ENCODE measurements at regions not wholly inside any gene's neighbourhood (a gene's known extent, or its start where the extent isn't known, plus 50 kb on each side); places are given as distances from the start of the nearest gene placed in this dataset.

- H3K27ac ChIP-seq (ENCODE audit: low read length): no peak overlapping the region
- no peaks in the 10 kb centered on the region for H3K36me3 ChIP-seq (replicated peaks; ENCODE audit: insufficient read depth, low read length)
- no peak for TF ChIP-seq CTCF (IDR thresholded peaks at IDR 0.05; ENCODE audit: low read length)
- H3K4me3 ChIP-seq (ENCODE audit: low read length): no peak overlapping the region
- H3F3A ChIP-seq (ENCODE audit: insufficient read depth, low read length): no peaks in the 10 kb centered on the region
- no peak overlapping the region for H3K4me2 ChIP-seq (ENCODE audit: low read depth, low read length)
- no peaks in the 10 kb centered on the region for H3K79me2 ChIP-seq (ENCODE audit: low read length)
- no peak for DNase-seq
- no peaks in the 10 kb centered on the region for H4K20me1 ChIP-seq (ENCODE audit: insufficient read depth, low read length)
- no peaks in the 10 kb centered on the region for H3K27me3 ChIP-seq (replicated peaks; ENCODE audit: insufficient read depth, low read length)
- no peaks in the 10 kb centered on the region for H3K4me1 ChIP-seq (ENCODE audit: low read length)
- no peaks in the 10 kb centered on the region for H3K9me3 ChIP-seq (replicated peaks; ENCODE audit: insufficient read depth, low read length)
- H2AFZ ChIP-seq (ENCODE audit: low read length): no peak overlapping the region
- no peaks in the 10 kb centered on the region for H3K9me2 ChIP-seq (replicated peaks; ENCODE audit: insufficient read depth, low read length)
- H3K9ac ChIP-seq (ENCODE audit: low read length): no peak overlapping the region
Measured at GRCh38 chr11:32326522-32326921, 108.8 kb downstream of the WT1 start.

- Histone ChIP-seq H3K4me1 (ENCODE audit: low read length) (no peaks in the 10 kb centered on the region), H3K9me2 (replicated peaks; ENCODE audit: insufficient read depth, low read length) (no peaks in the 10 kb centered on the region), H4K20me1 (ENCODE audit: insufficient read depth, low read length) (no peaks in the 10 kb centered on the region), H3K79me2 (ENCODE audit: low read length) (no peaks in the 10 kb centered on the region), H3K27ac (ENCODE audit: low read length) (no peak overlapping the region), H3K36me3 (replicated peaks; ENCODE audit: insufficient read depth, low read length) (no peaks in the 10 kb centered on the region), H3K4me2 (ENCODE audit: low read depth, low read length) (no peak overlapping the region), H2AFZ (ENCODE audit: low read length) (no peak overlapping the region), H3K27me3 (replicated peaks; ENCODE audit: insufficient read depth, low read length) (no peaks in the 10 kb centered on the region), H3K9me3 (replicated peaks; ENCODE audit: insufficient read depth, low read length) (no peaks in the 10 kb centered on the region), H3K9ac (ENCODE audit: low read length) (no peak overlapping the region), H3F3A (ENCODE audit: insufficient read depth, low read length) (no peaks in the 10 kb centered on the region), H3K4me3 (ENCODE audit: low read length) (no peak overlapping the region)
- no peak for DNase-seq
- TF ChIP-seq EZH2phosphoT487 (IDR thresholded peaks at IDR 0.05; ENCODE audit: low read length) (no peak), CTCF (IDR thresholded peaks at IDR 0.05; ENCODE audit: low read length) (no peak), EZH2 (optimal IDR thresholded peaks at IDR 0.05; ENCODE audit: low read depth, low read length) (no peak)
Measured at GRCh38 chr11:32328392-32328791, 106.9 kb downstream of the WT1 start.

GRCh38 chr11:32331098-32331497 is 104.2 kb downstream of the WT1 start:
- Histone ChIP-seq H3K79me2 (ENCODE audit: low read length) (no peaks in the 10 kb centered on the region), H3K4me3 (ENCODE audit: low read length) (no peak overlapping the region), H3K36me3 (replicated peaks; ENCODE audit: insufficient read depth, low read length) (no peaks in the 10 kb centered on the region), H3K4me2 (ENCODE audit: low read depth, low read length) (no peak overlapping the region), H3K9me2 (replicated peaks; ENCODE audit: insufficient read depth, low read length) (no peaks in the 10 kb centered on the region), H2AFZ (ENCODE audit: low read length) (no peak overlapping the region), H3F3A (ENCODE audit: insufficient read depth, low read length) (no peaks in the 10 kb centered on the region), H3K9ac (ENCODE audit: low read length) (no peak overlapping the region), H3K9me3 (replicated peaks; ENCODE audit: insufficient read depth, low read length) (no peaks in the 10 kb centered on the region), H3K4me1 (ENCODE audit: low read length) (no peaks in the 10 kb centered on the region), H4K20me1 (ENCODE audit: insufficient read depth, low read length) (no peaks in the 10 kb centered on the region), H3K27ac (ENCODE audit: low read length) (no peak overlapping the region), H3K27me3 (replicated peaks; ENCODE audit: insufficient read depth, low read length) (no peaks in the 10 kb centered on the region)
- no peak for TF ChIP-seq EZH2 (optimal IDR thresholded peaks at IDR 0.05; ENCODE audit: low read depth, low read length)
- TF ChIP-seq EZH2phosphoT487 (IDR thresholded peaks at IDR 0.05; ENCODE audit: low read length): no peak
- no peak for TF ChIP-seq CTCF (IDR thresholded peaks at IDR 0.05; ENCODE audit: low read length)
- no peak for DNase-seq

- Histone ChIP-seq H2AFZ (ENCODE audit: low read length) (no peak overlapping the region), H3K4me2 (ENCODE audit: low read depth, low read length) (no peak overlapping the region)
Measured at GRCh38 chr11:32331792-32332191, 103.5 kb downstream of the WT1 start.

More at GRCh38 chr11:32331792-32332191, 103.5 kb downstream of the WT1 start:
- Histone ChIP-seq H3K36me3 (replicated peaks; ENCODE audit: insufficient read depth, low read length) (no peaks in the 10 kb centered on the region), H3K9me3 (replicated peaks; ENCODE audit: insufficient read depth, low read length) (no peaks in the 10 kb centered on the region), H3K9me2 (replicated peaks; ENCODE audit: insufficient read depth, low read length) (no peaks in the 10 kb centered on the region), H3K4me1 (ENCODE audit: low read length) (no peaks in the 10 kb centered on the region), H3K27me3 (replicated peaks; ENCODE audit: insufficient read depth, low read length) (no peaks in the 10 kb centered on the region), H3K79me2 (ENCODE audit: low read length) (no peaks in the 10 kb centered on the region), H3F3A (ENCODE audit: insufficient read depth, low read length) (no peaks in the 10 kb centered on the region), H3K4me3 (ENCODE audit: low read length) (no peak overlapping the region), H4K20me1 (ENCODE audit: insufficient read depth, low read length) (no peaks in the 10 kb centered on the region), H3K9ac (ENCODE audit: low read length) (no peak overlapping the region), H3K27ac (ENCODE audit: low read length) (no peak overlapping the region)
- no peak for TF ChIP-seq EZH2 (optimal IDR thresholded peaks at IDR 0.05; ENCODE audit: low read depth, low read length)
- no peak for TF ChIP-seq CTCF (IDR thresholded peaks at IDR 0.05; ENCODE audit: low read length)
- TF ChIP-seq EZH2phosphoT487 (IDR thresholded peaks at IDR 0.05; ENCODE audit: low read length): no peak
- no peak for DNase-seq

Data from MM.1S (cell line).